ENCODE measurements at regions not wholly inside any gene's neighbourhood (a gene's known extent, or its start where the extent isn't known, plus 50 kb on each side); places are given as distances from the start of the nearest gene placed in this dataset.

DNA sequence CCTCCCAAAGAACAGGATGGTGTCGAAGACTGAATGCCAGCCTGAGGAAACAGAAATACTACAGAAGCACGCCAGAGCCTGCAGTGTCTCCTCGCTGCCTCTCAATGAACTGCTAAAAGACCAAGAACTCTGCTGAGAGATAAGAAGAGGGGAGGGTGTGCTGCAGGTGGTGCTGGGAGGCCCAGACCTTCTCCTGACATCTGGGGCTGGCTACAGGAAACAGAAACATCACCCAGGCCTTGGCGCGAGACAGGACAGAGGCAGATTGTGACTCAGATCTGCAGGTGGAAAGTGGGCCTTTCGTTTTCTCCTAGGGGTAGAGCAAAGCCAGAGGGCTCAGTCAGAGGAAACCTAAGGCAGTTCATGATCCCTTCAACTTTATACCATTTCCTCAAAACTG lies 250.3 kb upstream of the TCF4 start:
- H3K27ac ChIP-seq = no peak overlapping the region
- no peak for DNase-seq
- 59 to 85% methylated on average over 6 of the region's 6 CpGs for WGBS, 2 donors

DNA sequence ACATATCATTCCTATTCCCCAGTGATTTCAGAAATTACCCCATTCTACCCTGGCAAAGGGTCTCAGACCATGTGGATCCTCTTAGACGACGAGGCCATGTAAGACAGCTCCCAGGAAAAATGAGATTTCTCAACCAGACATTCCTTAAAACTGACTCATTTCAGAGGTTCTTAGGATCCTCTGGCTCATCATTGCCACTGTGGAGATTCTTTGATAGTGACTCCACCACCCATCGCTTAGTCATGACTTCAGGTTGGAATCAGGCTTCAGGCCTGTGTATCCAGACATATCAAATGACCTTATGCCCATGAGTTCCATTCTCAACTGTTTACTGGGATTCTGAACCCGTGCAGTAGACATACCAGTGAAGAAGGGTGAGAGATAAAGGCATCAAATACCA lies 245.6 kb upstream of the TCF4 start:
- TF ChIP-seq CTCF (IDR thresholded peaks at IDR 0.05) = no peak
- peak in 1 of 4 donors; percentile 33 for TF ChIP-seq POLR2AphosphoS5 (IDR thresholded peaks at IDR 0.05)
- Histone ChIP-seq H3K36me3 (no peaks in the 10 kb centered on the region), H3K9me3 (no peaks in the 10 kb centered on the region), H3K27ac (no peak overlapping the region), H3K4me1 (no peaks in the 10 kb centered on the region), H3K27me3 (no peaks in the 10 kb centered on the region), H3K4me3 (no peak overlapping the region)
- WGBS, 2 donors = 66 to 81% methylated on average over 4 of the region's 4 CpGs
- intact Hi-C loops (cut with DNase I) = no loop called here
- DNase-seq = no peak

More for the DNA sequence above, 250.3 kb upstream of the TCF4 start:
- H3K36me3 ChIP-seq = no peaks in the 10 kb centered on the region
- TF ChIP-seq POLR2AphosphoS5 (IDR thresholded peaks at IDR 0.05) = no peak
- TF ChIP-seq EP300 (IDR thresholded peaks at IDR 0.05) = no peak
- TF ChIP-seq POLR2A (IDR thresholded peaks at IDR 0.05) = no peak
- TF ChIP-seq CTCF (IDR thresholded peaks at IDR 0.05) = no peak
- no peaks in the 10 kb centered on the region for H3K9me3 ChIP-seq
- no peak overlapping the region for H3K4me3 ChIP-seq
- intact Hi-C loops (cut with DNase I) = no loop called here
- no peaks in the 10 kb centered on the region for H3K4me1 ChIP-seq
- H3K27me3 ChIP-seq = no peaks in the 10 kb centered on the region

- 87 to 91% methylated on average over 10 of the region's 10 CpGs for WGBS, 2 donors
These were observed 242.6 kb upstream of the TCF4 start for GRCh38 chr18:55830544-55830943.

DNA sequence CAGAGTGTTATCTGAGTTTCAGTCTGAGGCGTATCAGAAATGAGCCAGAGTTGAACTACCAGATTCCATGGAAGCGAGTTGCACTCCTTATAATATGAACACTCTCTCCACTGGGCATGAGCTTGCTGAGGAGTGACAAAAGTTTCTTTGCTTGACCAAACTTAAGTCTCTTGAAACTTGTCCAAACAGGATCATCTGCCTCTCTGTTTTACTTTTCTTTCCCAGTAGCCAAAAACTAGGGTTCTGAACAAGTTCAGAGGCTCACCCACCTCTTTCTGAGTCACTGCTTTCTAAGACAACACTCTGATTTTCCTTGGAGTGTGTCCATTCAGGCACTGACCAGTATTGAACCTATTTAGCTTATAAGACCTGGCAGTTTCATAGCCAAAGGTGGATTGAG lies 233.2 kb upstream of the TCF4 start:
- DNase-seq = no peak
- WGBS, 2 donors = 46 to 72% methylated on average over 2 of the region's 2 CpGs
- H3K4me1 ChIP-seq = no peaks in the 10 kb centered on the region
- TF ChIP-seq CTCF (IDR thresholded peaks at IDR 0.05) (no peak), EP300 (IDR thresholded peaks at IDR 0.05) (no peak), POLR2A (IDR thresholded peaks at IDR 0.05) (no peak), POLR2AphosphoS5 (IDR thresholded peaks at IDR 0.05) (no peak)
- no peak overlapping the region for H3K4me3 ChIP-seq
- H3K27me3 ChIP-seq = no peaks in the 10 kb centered on the region
- intact Hi-C loops (cut with DNase I) = no loop called here
- H3K27ac ChIP-seq = peak overlapping the region in 1 of 4 donors; percentile 6
- H3K36me3 ChIP-seq = no peaks in the 10 kb centered on the region
- H3K9me3 ChIP-seq = no peaks in the 10 kb centered on the region

More at GRCh38 chr18:55830544-55830943, 242.6 kb upstream of the TCF4 start:
- Histone ChIP-seq H3K9me3 (no peaks in the 10 kb centered on the region), H3K27me3 (no peaks in the 10 kb centered on the region), H3K36me3 (no peaks in the 10 kb centered on the region), H3K4me3 (no peak overlapping the region), H3K27ac (no peak overlapping the region), H3K4me1 (no peaks in the 10 kb centered on the region)
- intact Hi-C loops (cut with DNase I) = no loop called here
- TF ChIP-seq POLR2AphosphoS5 (IDR thresholded peaks at IDR 0.05) = no peak
- no peak for TF ChIP-seq CTCF (IDR thresholded peaks at IDR 0.05)
- no peak for TF ChIP-seq POLR2A (IDR thresholded peaks at IDR 0.05)
- TF ChIP-seq EP300 (IDR thresholded peaks at IDR 0.05) = no peak
- no peak for DNase-seq

DNA sequence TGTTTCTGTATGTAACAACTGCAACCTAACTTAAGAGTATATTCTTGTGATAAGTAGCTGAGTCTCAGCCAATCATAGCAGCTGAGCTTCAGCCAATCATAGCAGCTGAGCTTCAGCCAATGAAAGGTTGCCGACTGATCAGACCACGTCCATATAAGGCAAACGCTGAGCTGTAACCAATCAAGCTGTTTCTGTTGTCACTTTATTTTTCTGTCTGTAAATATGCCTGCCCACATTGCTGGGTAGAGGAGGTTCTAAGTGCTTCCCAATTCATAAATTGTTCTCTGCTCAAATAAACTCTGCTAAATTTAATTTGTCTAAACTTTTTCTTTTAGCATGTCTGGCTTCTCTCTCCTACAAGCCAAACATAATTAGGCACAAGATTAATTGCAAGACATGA lies 231.5 kb upstream of the TCF4 start:
- Histone ChIP-seq H3K9me3 (no peaks in the 10 kb centered on the region), H3K27ac (no peak overlapping the region), H3K4me1 (no peaks in the 10 kb centered on the region), H3K4me3 (no peak overlapping the region), H3K27me3 (no peaks in the 10 kb centered on the region), H3K36me3 (no peaks in the 10 kb centered on the region)
- intact Hi-C loops (cut with DNase I) = no loop called here
- DNase-seq = no peak
- 87 to 94% methylated on average over 3 of the region's 3 CpGs for WGBS, 2 donors
- no peak for TF ChIP-seq POLR2A (IDR thresholded peaks at IDR 0.05)

Measured in sigmoid colon (tissue), 6 donors.